Natural killer cell treated with Interleukin-12 subunit alpha and Interleukin-12 subunit beta and Interleukin-15 and Interleukin-18, amount 100 ng/mL, for 72 hours (primary cell): ENCODE measurements at regions not wholly inside any gene's neighbourhood (a gene's known extent, or its start where the extent isn't known, plus 50 kb on each side); places are given as distances from the start of the nearest gene placed in this dataset.
"Not testable (repeated sequence)": the region's sequence is repeated elsewhere in the genome, so short reads cannot be mapped to it uniquely, and the experiment has no call there.

Experiments
- ATAC-seq, 2 donors: fragments of 150-1000 bp; cut with Tn5 transposase in 1 of 2; sonication (Bioruptor Pico), chemical (Tn5 transposase) in 1 of 2; 2 replicates each; pipeline ENCODE4 v1.10.0; 2021
- DNase-seq: peaks from one replicate; pipeline ENCODE4 v3.0.0; 2022; ENCODE audit warnings: low spot score
- H3K27ac Mint-ChIP-seq, 2 donors: 1 replicate in 1 of 2; 2 replicates in 1 of 2; pipeline ENCODE4 v1.8.0; 2022; ENCODE audit warnings: mixed read lengths in 2 of 2, mild to moderate bottlenecking in 1 of 2, moderate library complexity in 1 of 2
- H3K27me3 Mint-ChIP-seq, 2 donors: 1 replicate in 1 of 2; 2 replicates in 1 of 2; pipeline ENCODE4 v1.8.0; 2022; ENCODE audit warnings: mixed read lengths in 2 of 2
- H3K36me3 Mint-ChIP-seq: one replicate; pipeline ENCODE4 v1.8.0; 2022; ENCODE audit warnings: mixed read lengths
- H3K4me1 Mint-ChIP-seq, 2 donors: 1 replicate in 1 of 2; 2 replicates in 1 of 2; pipeline ENCODE4 v1.8.0; 2022; ENCODE audit warnings: low read depth in 2 of 2, mixed read lengths in 2 of 2, mild to moderate bottlenecking in 1 of 2
- H3K4me3 Mint-ChIP-seq: one replicate; pipeline ENCODE4 v1.8.0; 2022; ENCODE audit warnings: mixed read lengths
- H3K9me3 Mint-ChIP-seq: 2 replicates; pipeline ENCODE4 v1.8.0; 2022; ENCODE audit warnings: mixed read lengths

- DNase-seq (no peak), ATAC-seq (no peak)
- no peak overlapping the region for H3K27ac Mint-ChIP-seq
- H3K27me3 Mint-ChIP-seq, result peaks cover 14 to 20% of the 10 kb centered on the region in 2 donors
- no peaks in the 10 kb centered on the region for H3K4me1 Mint-ChIP-seq
- H3K36me3 Mint-ChIP-seq, result peaks cover 6% of the 10 kb centered on the region
- no peaks in the 10 kb centered on the region for H3K9me3 Mint-ChIP-seq
- H3K4me3 Mint-ChIP-seq, result no peak overlapping the region
Observed at GRCh38 chrX:1876041-1876440, 261.2 kb downstream of the ASMT start.

DNA sequence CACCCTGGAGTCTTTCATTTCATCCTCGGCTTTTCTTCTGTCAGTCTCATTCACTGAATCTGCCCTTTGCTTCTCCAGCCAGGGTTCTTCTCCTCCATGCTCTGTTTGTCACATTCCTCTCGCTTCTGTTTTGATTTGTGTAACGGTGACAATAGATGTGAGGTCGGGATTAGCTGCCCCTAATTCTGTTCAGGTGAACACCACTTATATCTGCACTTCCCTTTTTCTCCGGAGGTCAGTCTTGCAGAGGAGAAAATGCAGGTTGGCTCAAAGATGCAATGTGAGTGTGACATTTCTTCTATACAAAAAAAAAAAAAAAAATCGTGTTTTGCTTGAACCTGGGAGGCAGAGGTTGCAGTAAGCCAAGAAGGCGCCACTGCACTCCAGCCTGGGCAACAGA, 262.9 kb downstream of the ASMT start:
- H3K9me3 Mint-ChIP-seq, result no peaks in the 10 kb centered on the region
- DNase-seq (no peak), ATAC-seq (no peak)
- no peak overlapping the region for H3K27ac Mint-ChIP-seq
- peaks cover 16 to 20% of the 10 kb centered on the region in 2 donors for H3K27me3 Mint-ChIP-seq
- H3K4me1 Mint-ChIP-seq, result no peaks in the 10 kb centered on the region
- peaks cover 6% of the 10 kb centered on the region for H3K36me3 Mint-ChIP-seq
- no peak overlapping the region for H3K4me3 Mint-ChIP-seq

GRCh38 chrX:1880884-1881817, 266.3 kb downstream of the ASMT start:
- H3K36me3 Mint-ChIP-seq, ATAC-seq, H3K4me3 Mint-ChIP-seq, DNase-seq, H3K4me1 Mint-ChIP-seq, H3K9me3 Mint-ChIP-seq, H3K27ac Mint-ChIP-seq: not testable (repeated sequence)
- H3K27me3 Mint-ChIP-seq, result peaks cover 18 to 28% of the 10 kb centered on the region in 2 donors

GRCh38 chrX:1883772-1884171, 268.9 kb downstream of the ASMT start:
- H3K27me3 Mint-ChIP-seq, result peaks cover 11 to 25% of the 10 kb centered on the region in 2 donors
- ATAC-seq, result peak in 1 of 2 donors; percentile 60
- no peaks in the 10 kb centered on the region for H3K4me1 Mint-ChIP-seq
- DNase-seq, result no peak
- no peaks in the 10 kb centered on the region for H3K36me3 Mint-ChIP-seq
- no peak overlapping the region for H3K27ac Mint-ChIP-seq
- no peak overlapping the region for H3K4me3 Mint-ChIP-seq
- H3K9me3 Mint-ChIP-seq, result no peaks in the 10 kb centered on the region

DNA sequence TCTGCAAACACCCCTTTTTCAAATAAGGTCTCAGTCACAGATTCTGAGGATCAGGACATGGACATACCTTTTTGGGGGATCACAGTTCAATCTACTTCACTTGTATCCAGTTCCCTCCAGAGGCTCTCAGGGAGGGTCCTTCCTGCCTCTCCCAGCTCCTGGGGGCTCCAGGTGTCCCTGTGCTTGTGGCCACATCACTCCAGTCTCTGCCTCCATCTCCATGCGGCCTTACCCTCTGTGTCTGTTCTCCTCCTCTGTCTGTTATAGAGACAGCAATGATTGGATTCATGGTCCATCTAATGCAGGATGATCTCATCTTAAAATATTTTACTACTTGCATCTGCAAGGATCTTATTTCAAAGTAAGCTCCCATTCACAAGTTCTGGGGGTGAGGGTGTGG, 269.6 kb downstream of the ASMT start:
- H3K27ac Mint-ChIP-seq, result no peak overlapping the region
- H3K36me3 Mint-ChIP-seq, result no peaks in the 10 kb centered on the region
- H3K27me3 Mint-ChIP-seq, result peaks cover 11 to 25% of the 10 kb centered on the region in 2 donors
- H3K4me1 Mint-ChIP-seq, result no peaks in the 10 kb centered on the region
- no peaks in the 10 kb centered on the region for H3K9me3 Mint-ChIP-seq
- DNase-seq, result no peak
- no peak overlapping the region for H3K4me3 Mint-ChIP-seq
- no peak for ATAC-seq

- H3K4me1 Mint-ChIP-seq, result no peaks in the 10 kb centered on the region
- ATAC-seq (no peak), DNase-seq (no peak)
- H3K27me3 Mint-ChIP-seq, result peaks cover 11 to 25% of the 10 kb centered on the region in 2 donors
- no peaks in the 10 kb centered on the region for H3K9me3 Mint-ChIP-seq
- no peak overlapping the region for H3K27ac Mint-ChIP-seq
- no peaks in the 10 kb centered on the region for H3K36me3 Mint-ChIP-seq
- H3K4me3 Mint-ChIP-seq, result no peak overlapping the region
Observed at GRCh38 chrX:1885116-1885515, 270.3 kb downstream of the ASMT start.

- not testable (repeated sequence) for H3K36me3 Mint-ChIP-seq, DNase-seq, H3K4me1 Mint-ChIP-seq, H3K4me3 Mint-ChIP-seq, H3K27ac Mint-ChIP-seq, H3K9me3 Mint-ChIP-seq, ATAC-seq
- H3K27me3 Mint-ChIP-seq, result peaks cover 11 to 16% of the 10 kb centered on the region in 2 donors
Observed at GRCh38 chrX:1888305-1888704, 273.4 kb downstream of the ASMT start.

DNA sequence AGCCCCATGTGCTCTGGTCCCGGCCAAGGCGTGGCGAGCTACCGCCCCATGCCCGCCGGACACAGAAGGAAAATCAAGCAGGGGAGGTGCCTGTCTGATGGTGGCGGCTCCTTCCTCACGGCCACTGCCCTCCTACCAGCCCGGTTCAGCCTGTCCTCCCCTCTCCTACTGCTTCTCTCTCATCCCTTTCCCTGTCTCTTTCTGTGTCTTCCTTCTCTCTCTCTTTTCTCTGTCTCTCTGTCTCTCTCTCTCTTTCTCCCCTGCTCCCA, 279.1 kb downstream of the ASMT start:
- Mint-ChIP-seq H3K4me1 (no peaks in the 10 kb centered on the region), H3K9me3 (no peaks in the 10 kb centered on the region), H3K27ac (no peak overlapping the region), H3K27me3 (no peaks in the 10 kb centered on the region), H3K36me3 (no peaks in the 10 kb centered on the region), H3K4me3 (no peak overlapping the region)
- DNase-seq (no peak), ATAC-seq (no peak)

DNA sequence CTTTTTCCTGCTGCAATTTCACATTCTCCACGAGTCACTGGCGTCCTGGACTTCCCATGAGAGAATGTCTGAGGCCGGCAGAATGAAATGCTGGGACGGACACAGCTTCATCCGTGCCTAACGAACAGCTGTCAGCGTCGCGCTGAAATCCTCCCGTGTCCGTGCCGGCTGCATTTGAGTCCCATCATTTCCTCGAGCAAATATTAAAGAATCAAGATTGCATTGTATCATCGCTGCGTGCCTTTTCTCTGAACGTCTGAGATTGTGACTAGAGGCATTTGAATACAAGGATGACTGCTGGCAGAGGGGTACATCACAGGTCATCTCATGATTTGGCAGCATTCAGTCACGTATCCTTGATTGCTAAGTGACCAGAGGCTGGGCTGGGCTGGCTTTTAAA, 279.9 kb downstream of the ASMT start:
- Mint-ChIP-seq H3K4me3 (no peak overlapping the region), H3K36me3 (no peaks in the 10 kb centered on the region)
- no peak for ATAC-seq

DNA sequence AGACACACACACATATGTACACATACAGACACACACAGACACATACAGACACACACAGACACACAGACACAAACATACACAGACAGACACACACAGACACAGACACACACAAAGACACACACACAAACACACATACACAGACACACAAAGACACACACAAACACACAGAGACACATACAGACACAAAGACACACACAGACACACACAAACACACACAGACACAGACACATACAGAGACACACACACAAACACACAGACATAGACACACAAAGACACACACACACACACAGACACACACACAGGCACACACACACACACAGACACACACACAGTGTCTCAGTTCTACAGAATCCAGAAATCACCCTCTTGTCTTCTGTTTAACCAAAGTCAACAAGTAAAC, 280.7 kb downstream of the ASMT start:
- H3K9me3 Mint-ChIP-seq, result no peaks in the 10 kb centered on the region
- no peak overlapping the region for H3K4me3 Mint-ChIP-seq
- ATAC-seq (no peak), DNase-seq (no peak)
- no peaks in the 10 kb centered on the region for H3K27me3 Mint-ChIP-seq
- H3K27ac Mint-ChIP-seq, result no peak overlapping the region
- H3K4me1 Mint-ChIP-seq, result no peaks in the 10 kb centered on the region
- no peaks in the 10 kb centered on the region for H3K36me3 Mint-ChIP-seq

More for the DNA sequence above, 279.9 kb downstream of the ASMT start:
- no peak for DNase-seq
- Mint-ChIP-seq H3K27me3 (no peaks in the 10 kb centered on the region), H3K9me3 (no peaks in the 10 kb centered on the region), H3K4me1 (no peaks in the 10 kb centered on the region), H3K27ac (no peak overlapping the region)

DNA sequence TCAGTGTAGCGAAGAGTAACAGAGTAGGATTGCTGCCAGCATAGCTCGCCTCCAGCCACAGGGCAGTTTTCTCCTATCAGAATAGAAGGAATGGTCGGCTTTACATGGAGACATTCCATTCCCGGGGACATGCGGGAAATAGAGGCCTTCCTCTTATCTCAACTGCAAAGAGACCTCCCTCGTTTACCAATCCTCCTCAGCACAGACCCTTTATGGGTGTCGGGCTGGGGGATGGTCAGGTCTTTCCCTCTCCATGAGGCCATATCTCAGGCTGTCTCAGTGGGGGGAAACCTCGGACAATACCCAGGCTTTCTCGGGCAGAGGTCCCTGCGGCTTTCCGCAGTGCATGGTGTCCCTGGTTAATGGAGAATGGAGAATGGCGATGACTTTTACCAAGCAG, 285.0 kb downstream of the ASMT start:
- ATAC-seq, result no peak

GRCh38 chrX:1902901-1903235, 288.0 kb downstream of the ASMT start:
- H3K27me3 Mint-ChIP-seq, result no peaks in the 10 kb centered on the region
- ATAC-seq (no peak), DNase-seq (no peak)
- H3K4me1 Mint-ChIP-seq, result no peaks in the 10 kb centered on the region
- no peak overlapping the region for H3K27ac Mint-ChIP-seq
- no peaks in the 10 kb centered on the region for H3K9me3 Mint-ChIP-seq
- H3K36me3 Mint-ChIP-seq, result no peaks in the 10 kb centered on the region
- no peak overlapping the region for H3K4me3 Mint-ChIP-seq

More for the DNA sequence above, 285.0 kb downstream of the ASMT start:
- DNase-seq, result no peak
- no peak overlapping the region for H3K27ac Mint-ChIP-seq
- H3K36me3 Mint-ChIP-seq, result no peaks in the 10 kb centered on the region
- no peaks in the 10 kb centered on the region for H3K27me3 Mint-ChIP-seq
- H3K9me3 Mint-ChIP-seq, result no peaks in the 10 kb centered on the region
- H3K4me1 Mint-ChIP-seq, result no peaks in the 10 kb centered on the region
- no peak overlapping the region for H3K4me3 Mint-ChIP-seq

- Mint-ChIP-seq H3K36me3 (no peaks in the 10 kb centered on the region), H3K27ac (no peak overlapping the region)
Observed at GRCh38 chrX:1903236-1903935, 288.5 kb downstream of the ASMT start.

GRCh38 chrX:1904663-1905218, 289.9 kb downstream of the ASMT start:
- H3K9me3 Mint-ChIP-seq, result no peaks in the 10 kb centered on the region
- H3K27ac Mint-ChIP-seq, result no peak overlapping the region
- no peaks in the 10 kb centered on the region for H3K4me1 Mint-ChIP-seq
- DNase-seq, result no peak
- no peaks in the 10 kb centered on the region for H3K27me3 Mint-ChIP-seq
- ATAC-seq, result no peak
- H3K4me3 Mint-ChIP-seq, result no peak overlapping the region
- H3K36me3 Mint-ChIP-seq, result no peaks in the 10 kb centered on the region

More at GRCh38 chrX:1903236-1903935, 288.5 kb downstream of the ASMT start:
- no peak overlapping the region for H3K4me3 Mint-ChIP-seq
- no peaks in the 10 kb centered on the region for H3K9me3 Mint-ChIP-seq
- DNase-seq (no peak), ATAC-seq (no peak)
- H3K4me1 Mint-ChIP-seq, result no peaks in the 10 kb centered on the region
- no peaks in the 10 kb centered on the region for H3K27me3 Mint-ChIP-seq
